ENCODE measurements at regions not wholly inside any gene's neighbourhood (a gene's known extent, or its start where the extent isn't known, plus 50 kb on each side); places are given as distances from the start of the nearest gene placed in this dataset.

DNA sequence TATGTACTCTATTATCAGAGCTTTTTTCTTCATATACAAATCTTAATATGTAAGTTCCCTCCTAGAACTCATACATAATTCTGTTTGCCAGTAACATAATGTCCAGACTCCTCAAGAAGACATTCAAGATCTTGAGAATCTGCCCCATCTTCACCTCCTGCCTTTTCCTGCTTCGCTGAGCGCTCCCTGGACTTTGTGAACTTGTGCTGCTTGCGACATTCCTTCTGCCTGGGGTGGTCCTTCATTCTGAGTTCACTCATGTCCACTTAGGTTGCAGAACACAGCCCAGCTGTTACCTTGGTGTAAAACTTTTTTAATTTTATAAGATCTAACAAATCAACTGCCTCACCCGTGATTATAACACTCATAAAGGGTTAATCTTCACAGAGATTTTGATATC is 478.5 kb upstream of the EPHA3 start:
- Histone ChIP-seq H3K4me2 (no peak overlapping the region), H3K9me2 (no peaks in the 10 kb centered on the region), H3K9me3 (no peaks in the 10 kb centered on the region), H3K27ac (ENCODE audit: low read depth in 2 of 2, low read length in 1 of 2) (no peak overlapping the region), H3K9ac (no peak overlapping the region), H3K36me3 (replicated peaks in 1 of 2; ENCODE audit: control insufficient read depth in 1 of 2, insufficient read depth in 2 of 2, low read length in 1 of 2) (no peaks in the 10 kb centered on the region), H3K4me1 (ENCODE audit: control insufficient read depth in 1 of 2, insufficient read depth in 2 of 2, low read depth in 1 of 2, low read length in 1 of 2) (no peaks in the 10 kb centered on the region), H2AFZ (ENCODE audit: low read depth) (no peak overlapping the region), H3K27me3 (ENCODE audit: insufficient read depth) (no peaks in the 10 kb centered on the region), H3K79me2 (ENCODE audit: insufficient read depth) (no peaks in the 10 kb centered on the region), H3K4me3 (ENCODE audit: low read depth in 2 of 2, low read length in 1 of 2) (no peak overlapping the region), H4K20me1 (ENCODE audit: insufficient read depth) (no peaks in the 10 kb centered on the region), H3F3A (replicated peaks; ENCODE audit: insufficient read depth) (no peaks in the 10 kb centered on the region)
- 4% methylated on average over 4 of the region's 4 CpGs for WGBS (ENCODE audit: low lambda C conversion rate)
- no peak for TF ChIP-seq GATA2 (CRISPR knock-in tag; IDR thresholded peaks at IDR 0.05)
- TF ChIP-seq ELF1 (IDR thresholded peaks at IDR 0.05), result no peak
- no peak for TF ChIP-seq GABPA (IDR thresholded peaks at IDR 0.05; ENCODE audit: low read depth)
- TF ChIP-seq NRF1 (IDR thresholded peaks at IDR 0.05; ENCODE audit: low read depth, low read length), result no peak
- TF ChIP-seq FOXJ3 (CRISPR knock-in tag; IDR thresholded peaks at IDR 0.05), result no peak
- TF ChIP-seq FOSL2 (IDR thresholded peaks at IDR 0.05; ENCODE audit: borderline replicate concordance, low read depth), result no peak
- TF ChIP-seq IRF3 (IDR thresholded peaks at IDR 0.05; ENCODE audit: low read depth, low read length), result no peak
- no peak for TF ChIP-seq YY1 (IDR thresholded peaks at IDR 0.05; ENCODE audit: low read depth)
- TF ChIP-seq RCOR1 (IDR thresholded peaks at IDR 0.05; ENCODE audit: low read length), result no peak
- TF ChIP-seq RAD21 (IDR thresholded peaks at IDR 0.05; ENCODE audit: low read length), result no peak
- TF ChIP-seq RXRA (IDR thresholded peaks at IDR 0.05; ENCODE audit: borderline replicate concordance, low read depth), result no peak
- CTCF ChIA-PET, result no interaction called here
- no peak for DNase-seq
- POLR2A ChIA-PET, result no interaction called here

GRCh38 chr3:88632226-88632625 is 475.2 kb upstream of the EPHA3 start:
- no peak for DNase-seq
- Histone ChIP-seq H3K9ac (no peak overlapping the region), H3K4me2 (no peak overlapping the region), H4K20me1 (ENCODE audit: insufficient read depth) (no peaks in the 10 kb centered on the region), H3K4me1 (ENCODE audit: control insufficient read depth in 1 of 2, insufficient read depth in 2 of 2, low read depth in 1 of 2, low read length in 1 of 2) (no peaks in the 10 kb centered on the region), H3K9me3 (no peaks in the 10 kb centered on the region), H3K27ac (ENCODE audit: low read depth in 2 of 2, low read length in 1 of 2) (no peak overlapping the region), H3K4me3 (ENCODE audit: low read depth in 2 of 2, low read length in 1 of 2) (no peak overlapping the region), H3K79me2 (ENCODE audit: insufficient read depth) (no peaks in the 10 kb centered on the region), H3F3A (replicated peaks; ENCODE audit: insufficient read depth) (no peaks in the 10 kb centered on the region), H3K36me3 (replicated peaks in 1 of 2; ENCODE audit: control insufficient read depth in 1 of 2, insufficient read depth in 2 of 2, low read length in 1 of 2) (no peaks in the 10 kb centered on the region), H3K27me3 (ENCODE audit: insufficient read depth) (no peaks in the 10 kb centered on the region), H2AFZ (ENCODE audit: low read depth) (no peak overlapping the region), H3K9me2 (no peaks in the 10 kb centered on the region)
- 0% methylated on average over 2 of the region's 2 CpGs for WGBS (ENCODE audit: low lambda C conversion rate)
- no peak for TF ChIP-seq ELF1 (IDR thresholded peaks at IDR 0.05)
- TF ChIP-seq MEF2A (IDR thresholded peaks at IDR 0.05; ENCODE audit: borderline replicate concordance, low read depth), result no peak
- no peak for TF ChIP-seq CHD2 (IDR thresholded peaks at IDR 0.05; ENCODE audit: low read length, partially characterized antibody)
- ChIA-PET POLR2A (no interaction called here), CTCF (no interaction called here)

- Histone ChIP-seq H3K9me2 (no peaks in the 10 kb centered on the region), H3K4me2 (no peak overlapping the region), H3K36me3 (replicated peaks in 1 of 2; ENCODE audit: control insufficient read depth in 1 of 2, insufficient read depth in 2 of 2, low read length in 1 of 2) (no peaks in the 10 kb centered on the region), H3K27me3 (ENCODE audit: insufficient read depth) (no peaks in the 10 kb centered on the region), H4K20me1 (ENCODE audit: insufficient read depth) (no peaks in the 10 kb centered on the region), H3K79me2 (ENCODE audit: insufficient read depth) (no peaks in the 10 kb centered on the region), H3K9ac (no peak overlapping the region), H3K9me3 (no peaks in the 10 kb centered on the region), H2AFZ (ENCODE audit: low read depth) (no peak overlapping the region), H3K4me3 (ENCODE audit: low read depth in 2 of 2, low read length in 1 of 2) (no peak overlapping the region), H3K4me1 (ENCODE audit: control insufficient read depth in 1 of 2, insufficient read depth in 2 of 2, low read depth in 1 of 2, low read length in 1 of 2) (no peaks in the 10 kb centered on the region), H3F3A (replicated peaks; ENCODE audit: insufficient read depth) (no peaks in the 10 kb centered on the region), H3K27ac (ENCODE audit: low read depth in 2 of 2, low read length in 1 of 2) (no peak overlapping the region)
- WGBS (ENCODE audit: low lambda C conversion rate), result 0% methylated on average over 1 of the region's 1 CpG
- CTCF ChIA-PET, result interaction anchor here (0.5 kb wide), 1 partner anchor 64 kb away, joined by 3 read pairs; no protein-coding TSS in a partner anchor
- no peak for DNase-seq
- POLR2A ChIA-PET, result no interaction called here
- TF ChIP-seq, protein P1, sequence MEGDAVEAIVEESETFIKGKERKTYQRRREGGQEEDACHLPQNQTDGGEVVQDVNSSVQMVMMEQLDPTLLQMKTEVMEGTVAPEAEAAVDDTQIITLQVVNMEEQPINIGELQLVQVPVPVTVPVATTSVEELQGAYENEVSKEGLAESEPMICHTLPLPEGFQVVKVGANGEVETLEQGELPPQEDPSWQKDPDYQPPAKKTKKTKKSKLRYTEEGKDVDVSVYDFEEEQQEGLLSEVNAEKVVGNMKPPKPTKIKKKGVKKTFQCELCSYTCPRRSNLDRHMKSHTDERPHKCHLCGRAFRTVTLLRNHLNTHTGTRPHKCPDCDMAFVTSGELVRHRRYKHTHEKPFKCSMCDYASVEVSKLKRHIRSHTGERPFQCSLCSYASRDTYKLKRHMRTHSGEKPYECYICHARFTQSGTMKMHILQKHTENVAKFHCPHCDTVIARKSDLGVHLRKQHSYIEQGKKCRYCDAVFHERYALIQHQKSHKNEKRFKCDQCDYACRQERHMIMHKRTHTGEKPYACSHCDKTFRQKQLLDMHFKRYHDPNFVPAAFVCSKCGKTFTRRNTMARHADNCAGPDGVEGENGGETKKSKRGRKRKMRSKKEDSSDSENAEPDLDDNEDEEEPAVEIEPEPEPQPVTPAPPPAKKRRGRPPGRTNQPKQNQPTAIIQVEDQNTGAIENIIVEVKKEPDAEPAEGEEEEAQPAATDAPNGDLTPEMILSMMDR (IDR thresholded peaks at IDR 0.05), result no peak
- TF ChIP-seq, protein P2, sequence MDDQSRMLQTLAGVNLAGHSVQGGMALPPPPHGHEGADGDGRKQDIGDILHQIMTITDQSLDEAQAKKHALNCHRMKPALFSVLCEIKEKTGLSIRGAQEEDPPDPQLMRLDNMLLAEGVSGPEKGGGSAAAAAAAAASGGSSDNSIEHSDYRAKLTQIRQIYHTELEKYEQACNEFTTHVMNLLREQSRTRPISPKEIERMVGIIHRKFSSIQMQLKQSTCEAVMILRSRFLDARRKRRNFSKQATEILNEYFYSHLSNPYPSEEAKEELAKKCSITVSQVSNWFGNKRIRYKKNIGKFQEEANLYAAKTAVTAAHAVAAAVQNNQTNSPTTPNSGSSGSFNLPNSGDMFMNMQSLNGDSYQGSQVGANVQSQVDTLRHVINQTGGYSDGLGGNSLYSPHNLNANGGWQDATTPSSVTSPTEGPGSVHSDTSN (IDR thresholded peaks at IDR 0.05), result no peak
- TF ChIP-seq EZH2phosphoT487 (IDR thresholded peaks at IDR 0.05; ENCODE audit: borderline replicate concordance, low read depth) (no peak), MEF2A (IDR thresholded peaks at IDR 0.05; ENCODE audit: borderline replicate concordance, low read depth) (no peak), IRF3 (IDR thresholded peaks at IDR 0.05; ENCODE audit: low read depth, low read length) (no peak)
Observed at GRCh38 chr3:88640581-88640980, 466.8 kb upstream of the EPHA3 start.
